BJ (cell line): ENCODE measurements at regions not wholly inside any gene's neighbourhood (a gene's known extent, or its start where the extent isn't known, plus 50 kb on each side); places are given as distances from the start of the nearest gene placed in this dataset.

ENCODE experiments used
- CTCF ChIA-PET: fragments of 350-600 bp; formaldehyde crosslinking; extraction: SDS; loops from one replicate; lab custom pipeline; 2021; ENCODE audit warnings: antibody characterized with exemption, inconsistent platforms; lab: Yijun Ruan, JAX
- POLR2A ChIA-PET: fragments of 300-600 bp; sonication (Branson Sonifier 250); formaldehyde crosslinking; extraction: SDS; loops from one replicate; lab custom pipeline; 2021; ENCODE audit warnings: antibody characterized with exemption; lab: Charles Lee
- DNase-seq: peaks from one replicate; pipeline ENCODE4 v3.0.0-alpha.2; 2011; ENCODE audit warnings: low read depth
- H3K27me3 ChIP-seq: 2 replicates; pipeline ENCODE4 v1.6.0; 2011; ENCODE audit warnings: low read length; ENCODE audit not compliant: control insufficient read depth, insufficient read depth
- H3K36me3 ChIP-seq: 2 replicates; pipeline ENCODE4 v1.5.1; 2011; ENCODE audit warnings: low read length; ENCODE audit not compliant: control insufficient read depth, insufficient read depth
- H3K4me3 ChIP-seq: 2 replicates; pipeline ENCODE4 v1.5.1; 2011; ENCODE audit warnings: low read depth, mild to moderate bottlenecking, control low read depth, low read length
- CTCF ChIP-seq: IDR thresholded peaks from 2 replicates; pipeline ENCODE4 v1.5.1; 2011; ENCODE audit warnings: low read depth, mild to moderate bottlenecking, control low read depth, inconsistent platforms, low read length, moderate library complexity; ENCODE audit not compliant: insufficient read depth

- Histone ChIP-seq H3K27me3 (no peaks in the 10 kb centered on the region), H3K36me3 (no peaks in the 10 kb centered on the region), H3K4me3 (no peak overlapping the region)
- POLR2A ChIA-PET = no interaction called here
- no peak for DNase-seq
- CTCF ChIA-PET = no interaction called here
- no peak for TF ChIP-seq CTCF
Observed at GRCh38 chr13:83796364-83796763, 85.9 kb downstream of the SLITRK1 start.

- POLR2A ChIA-PET = no interaction called here
- Histone ChIP-seq H3K36me3 (no peaks in the 10 kb centered on the region), H3K4me3 (no peak overlapping the region), H3K27me3 (no peaks in the 10 kb centered on the region)
- CTCF ChIA-PET = no interaction called here
- DNase-seq = no peak
- TF ChIP-seq CTCF = no peak
Observed at GRCh38 chr13:83794583-83794982, 87.7 kb downstream of the SLITRK1 start.

- CTCF ChIA-PET = interaction anchor here (0.9 to 1.5 kb wide), 3 partner anchors 9 to 65 kb away, joined by 3 to 5 read pairs (median 3); no protein-coding TSS in a partner anchor
Observed at GRCh38 chr13:83780227-83780626, 102.0 kb downstream of the SLITRK1 start.

GRCh38 chr13:83773961-83774360 lies 108.3 kb downstream of the SLITRK1 start:
- ChIA-PET POLR2A (no interaction called here), CTCF (no interaction called here)
- Histone ChIP-seq H3K4me3 (no peak overlapping the region), H3K27me3 (no peaks in the 10 kb centered on the region), H3K36me3 (no peaks in the 10 kb centered on the region)
- no peak for DNase-seq
- TF ChIP-seq CTCF = no peak

More at GRCh38 chr13:83780227-83780626, 102.0 kb downstream of the SLITRK1 start:
- peak; percentile 39 for TF ChIP-seq CTCF
- no peak overlapping the region for H3K4me3 ChIP-seq
- H3K36me3 ChIP-seq = no peaks in the 10 kb centered on the region
- no peak for DNase-seq
- POLR2A ChIA-PET = no interaction called here
- H3K27me3 ChIP-seq = no peaks in the 10 kb centered on the region

- no peaks in the 10 kb centered on the region for H3K36me3 ChIP-seq
- no peak for TF ChIP-seq CTCF
- no peaks in the 10 kb centered on the region for H3K27me3 ChIP-seq
- no peak overlapping the region for H3K4me3 ChIP-seq
- ChIA-PET POLR2A (no interaction called here), CTCF (interaction anchor here (0.7 kb wide), 1 partner anchor 762 kb away, joined by 3 read pairs; no protein-coding TSS in a partner anchor)
- DNase-seq = no peak
Observed at GRCh38 chr13:83765796-83766195, 116.5 kb downstream of the SLITRK1 start.
